HEK293 (cell line): ENCODE measurements at regions not wholly inside any gene's neighbourhood (a gene's known extent, or its start where the extent isn't known, plus 50 kb on each side); places are given as distances from the start of the nearest gene placed in this dataset.
A peak's percentile ranks its signal among the peaks of the same experiment; 100 is the strongest.

ENCODE experiments used
- CTCF ChIA-PET: fragments of 350-600 bp; formaldehyde crosslinking; extraction: SDS; loops from one replicate; lab custom pipeline; 2021; ENCODE audit warnings: antibody characterized with exemption; lab: Yijun Ruan, JAX
- POLR2A ChIA-PET: fragments of 300-600 bp; formaldehyde crosslinking; extraction: SDS; loops from one replicate; lab custom pipeline; 2020; ENCODE audit warnings: antibody characterized with exemption, inconsistent platforms; lab: Yijun Ruan, JAX
- H3K27ac ChIP-seq: fragments of 200-500 bp; sonication (Bioruptor generic); 2 replicates; pipeline ENCODE4 v1.5.1; 2014; ENCODE audit warnings: low read depth, low read length, control low read depth, inconsistent platforms; ENCODE audit errors: extremely low read depth
- H3K36me3 ChIP-seq, 2 experiments: fragments of 200-500 bp in 1 of 2; sonication (Bioruptor generic) in 1 of 2; 1 replicate in 1 of 2; 2 replicates in 1 of 2; pipeline ENCODE4 v1.5.1; 2014 to 2017; ENCODE audit warnings: inconsistent platforms in 2 of 2, low read length in 2 of 2; ENCODE audit not compliant: control insufficient read depth in 2 of 2, insufficient read depth in 1 of 2
- H3K4me1 ChIP-seq: fragments of 200-500 bp; sonication (Bioruptor generic); 2 replicates; pipeline ENCODE4 v1.5.1; 2014; ENCODE audit warnings: mild to moderate bottlenecking, low read length, inconsistent platforms; ENCODE audit not compliant: control insufficient read depth, insufficient read depth
- H3K4me3 ChIP-seq: 2 replicates; pipeline ENCODE4 v1.5.1; 2011; ENCODE audit warnings: low read depth, mild to moderate bottlenecking, control low read depth, low read length, moderate library complexity
- H3K9me3 ChIP-seq: fragments of 200-500 bp; sonication (Bioruptor generic); 2 replicates; pipeline ENCODE4 v1.5.1; 2014; ENCODE audit warnings: low read depth, low read length, inconsistent platforms; ENCODE audit not compliant: control insufficient read depth, insufficient read depth
- AEBP2 ChIP-seq: fragments of 450-650 bp; formaldehyde crosslinking; IDR thresholded peaks from 2 replicates; pipeline ENCODE4 v1.5.1; 2016; ENCODE audit warnings: missing biosample characterization, missing genetic modification characterization, borderline replicate concordance
- ATF2 ChIP-seq: fragments of 450-650 bp; formaldehyde crosslinking; IDR thresholded peaks from 2 replicates; pipeline ENCODE4 v1.5.1; 2016; ENCODE audit warnings: missing biosample characterization, missing genetic modification characterization, low read depth
- GFI1B ChIP-seq: fragments of 450-650 bp; formaldehyde crosslinking; IDR thresholded peaks from 2 replicates; pipeline ENCODE4 v1.5.1; 2016; ENCODE audit warnings: missing biosample characterization, missing genetic modification characterization
- PATZ1 ChIP-seq: fragments of 450-650 bp; formaldehyde crosslinking; IDR thresholded peaks from 2 replicates; pipeline ENCODE4 v1.5.1; 2016; ENCODE audit warnings: missing biosample characterization, missing genetic modification characterization
- REPIN1 ChIP-seq: fragments of 450-650 bp; formaldehyde crosslinking; IDR thresholded peaks from 2 replicates; pipeline ENCODE4 v1.5.1; 2017; ENCODE audit warnings: missing biosample characterization, missing genetic modification characterization, low read depth
- SCRT2 ChIP-seq: fragments of 450-650 bp; formaldehyde crosslinking; IDR thresholded peaks from 2 replicates; pipeline ENCODE4 v1.5.1; 2016; ENCODE audit warnings: missing biosample characterization, missing genetic modification characterization
- SP2 ChIP-seq: fragments of 450-650 bp; formaldehyde crosslinking; IDR thresholded peaks from 2 replicates; pipeline ENCODE4 v1.5.1; 2016; ENCODE audit warnings: missing biosample characterization, missing genetic modification characterization
- TRIM28 ChIP-seq: IDR thresholded peaks from 2 replicates; pipeline ENCODE4 v1.6.1; 2011; ENCODE audit warnings: low read length, control low read depth, borderline replicate concordance
- ZBTB1 ChIP-seq: fragments of 450-650 bp; formaldehyde crosslinking; IDR thresholded peaks from 2 replicates; pipeline ENCODE4 v1.5.1; 2016; ENCODE audit warnings: missing biosample characterization, missing genetic modification characterization
- ZEB2 ChIP-seq: fragments of 450-650 bp; formaldehyde crosslinking; IDR thresholded peaks from 2 replicates; pipeline ENCODE4 v1.5.1; 2016; ENCODE audit warnings: missing biosample characterization, missing genetic modification characterization
- ZNF114 ChIP-seq: fragments of 450-650 bp; formaldehyde crosslinking; IDR thresholded peaks from 2 replicates; pipeline ENCODE4 v1.5.0; 2017; ENCODE audit warnings: missing biosample characterization, missing genetic modification characterization
- ZNF140 ChIP-seq: fragments of 450-650 bp; formaldehyde crosslinking; IDR thresholded peaks from 2 replicates; pipeline ENCODE4 v1.5.1; 2016; ENCODE audit warnings: missing biosample characterization, missing genetic modification characterization
- ZNF23 ChIP-seq: fragments of 450-650 bp; formaldehyde crosslinking; IDR thresholded peaks from 2 replicates; pipeline ENCODE4 v1.5.1; 2016; ENCODE audit warnings: missing biosample characterization, missing genetic modification characterization, borderline replicate concordance
- ZNF248 ChIP-seq: fragments of 450-650 bp; formaldehyde crosslinking; IDR thresholded peaks from 2 replicates; pipeline ENCODE4 v1.5.1; 2017; ENCODE audit warnings: missing biosample characterization, missing genetic modification characterization
- ZNF521 ChIP-seq: fragments of 450-650 bp; formaldehyde crosslinking; IDR thresholded peaks from 2 replicates; pipeline ENCODE4 v1.5.1; 2017; ENCODE audit warnings: missing biosample characterization, mild to moderate bottlenecking, missing genetic modification characterization
- ZNF610 ChIP-seq: fragments of 450-650 bp; formaldehyde crosslinking; IDR thresholded peaks from 2 replicates; pipeline ENCODE4 v1.5.1; 2016; ENCODE audit warnings: missing biosample characterization, missing genetic modification characterization, borderline replicate concordance
- ZNF664 ChIP-seq: fragments of 450-650 bp; formaldehyde crosslinking; IDR thresholded peaks from 2 replicates; pipeline ENCODE4 v1.5.1; 2016; ENCODE audit warnings: missing biosample characterization, missing genetic modification characterization
- ZNF707 ChIP-seq: fragments of 450-650 bp; formaldehyde crosslinking; IDR thresholded peaks from 2 replicates; pipeline ENCODE4 v1.5.1; 2016; ENCODE audit warnings: missing biosample characterization, missing genetic modification characterization
- ZNF747 ChIP-seq: fragments of 450-650 bp; formaldehyde crosslinking; IDR thresholded peaks from 2 replicates; pipeline ENCODE4 v1.5.1; 2016; ENCODE audit warnings: missing biosample characterization, missing genetic modification characterization
- ZSCAN23 ChIP-seq: fragments of 450-650 bp; formaldehyde crosslinking; IDR thresholded peaks from 2 replicates; pipeline ENCODE4 v1.5.1; 2016; ENCODE audit warnings: missing biosample characterization, missing genetic modification characterization
- ZSCAN30 ChIP-seq: fragments of 450-650 bp; IDR thresholded peaks from 2 replicates; pipeline ENCODE4 v1.5.1; 2018; ENCODE audit warnings: missing biosample characterization, mild to moderate bottlenecking, missing genetic modification characterization, moderate library complexity

GRCh38 chrX:40177942-40178715 lies 80.4 kb upstream of the BCOR start:
- ChIA-PET POLR2A (interaction anchor here (0.6 kb wide), 2 partner anchors 68 to 93 kb away, joined by 3 read pairs; no protein-coding TSS in a partner anchor), CTCF (no interaction called here)
- Histone ChIP-seq H3K36me3 (no peaks in the 10 kb centered on the region), H3K9me3 (no peaks in the 10 kb centered on the region), H3K4me1 (no peaks in the 10 kb centered on the region), H3K4me3 (no peak overlapping the region), H3K27ac (no peak overlapping the region)
- TF ChIP-seq ZEB2 (no peak), SP2 (tag by site-specific recombination) (no peak), ZNF610 (tag by site-specific recombination) (no peak), ZNF747 (tag by site-specific recombination) (no peak), ZNF114 (tag by site-specific recombination) (no peak), GFI1B (tag by site-specific recombination) (no peak), ATF2 (tag by site-specific recombination) (no peak), ZSCAN23 (tag by site-specific recombination) (no peak), ZNF707 (tag by site-specific recombination) (no peak), SCRT2 (no peak), TRIM28 (no peak), ZNF248 (no peak), ZBTB1 (tag by site-specific recombination) (no peak), AEBP2 (tag by site-specific recombination) (no peak), ZNF521 (no peak), ZNF140 (tag by site-specific recombination) (no peak), ZNF23 (no peak)

GRCh38 chrX:40177489-40177888 lies 79.7 kb upstream of the BCOR start:
- TF ChIP-seq ZSCAN30 (tag by site-specific recombination): no peak
- TF ChIP-seq ZNF664 (tag by site-specific recombination): peak; percentile 58; the same call in 1 of the 2 replicates
- Histone ChIP-seq H3K27ac (no peak overlapping the region; the same call in 1 of the 2 replicates), H3K9me3 (no peaks in the 10 kb centered on the region), H3K4me3 (no peak overlapping the region), H3K36me3 (no peaks in the 10 kb centered on the region), H3K4me1 (no peaks in the 10 kb centered on the region)
- POLR2A ChIA-PET: interaction anchor here (0.9 to 1.5 kb wide), 2 partner anchors 9 to 10 kb away, joined by 4 to 7 read pairs; no protein-coding TSS in a partner anchor
- CTCF ChIA-PET: interaction anchor here (0.7 kb wide), 1 partner anchor 129 kb away, joined by 5 read pairs; no protein-coding TSS in a partner anchor

GRCh38 chrX:40177117-40177430 lies 79.3 kb upstream of the BCOR start:
- ChIA-PET CTCF (interaction anchor here (0.6 to 0.8 kb wide), 4 partner anchors 70 to 928 kb away, joined by 3 to 5 read pairs (median 4); no protein-coding TSS in a partner anchor), POLR2A (interaction anchor here (0.9 to 1.5 kb wide), 3 partner anchors 9 to 79 kb away, joined by 4 to 11 read pairs (median 7); partner anchors contain the start of gene BCOR)
- Histone ChIP-seq H3K27ac (peak overlapping the region; percentile 8; the same call in 1 of the 2 replicates), H3K36me3 (no peaks in the 10 kb centered on the region), H3K4me1 (no peaks in the 10 kb centered on the region), H3K4me3 (no peak overlapping the region), H3K9me3 (no peaks in the 10 kb centered on the region)
- TF ChIP-seq REPIN1: no peak
- peak; percentile 14; the same call in 1 of the 2 replicates for TF ChIP-seq PATZ1 (tag by site-specific recombination)
